ENCODE measurements at regions not wholly inside any gene's neighbourhood (a gene's known extent, or its start where the extent isn't known, plus 50 kb on each side); places are given as distances from the start of the nearest gene placed in this dataset.

- no peak for DNase-seq (ENCODE audit: low spot score)
- Mint-ChIP-seq H3K27ac (ENCODE audit: unreplicated experiment) (no peak overlapping the region), H3K4me1 (ENCODE audit: unreplicated experiment) (peaks cover 8% of the 10 kb centered on the region), H3K27me3 (ENCODE audit: unreplicated experiment) (peaks cover 3% of the 10 kb centered on the region), H3K36me3 (ENCODE audit: low read depth, unreplicated experiment) (no peaks in the 10 kb centered on the region), H3K9me3 (ENCODE audit: unreplicated experiment) (no peaks in the 10 kb centered on the region), H3K4me3 (ENCODE audit: unreplicated experiment) (no peak overlapping the region)
- no peak for TF ChIP-seq CTCF (IDR thresholded peaks at IDR 0.05; ENCODE audit: unreplicated experiment)
Measured at GRCh38 chr4:38211885-38212284, 251.7 kb downstream of the PTTG2 start.

GRCh38 chr4:38213083-38213805, 253.0 kb downstream of the PTTG2 start:
- Mint-ChIP-seq H3K27ac (ENCODE audit: unreplicated experiment) (no peak overlapping the region), H3K27me3 (ENCODE audit: unreplicated experiment) (peaks cover 3% of the 10 kb centered on the region), H3K36me3 (ENCODE audit: low read depth, unreplicated experiment) (no peaks in the 10 kb centered on the region), H3K4me3 (ENCODE audit: unreplicated experiment) (no peak overlapping the region), H3K4me1 (ENCODE audit: unreplicated experiment) (peaks cover 8% of the 10 kb centered on the region), H3K9me3 (ENCODE audit: unreplicated experiment) (no peaks in the 10 kb centered on the region)
- no peak for TF ChIP-seq CTCF (IDR thresholded peaks at IDR 0.05; ENCODE audit: unreplicated experiment)
- DNase-seq (ENCODE audit: low spot score) = no peak

- H3K4me3 Mint-ChIP-seq (ENCODE audit: unreplicated experiment) = no peak overlapping the region
- H3K36me3 Mint-ChIP-seq (ENCODE audit: low read depth, unreplicated experiment) = peaks cover 4% of the 10 kb centered on the region
- TF ChIP-seq CTCF (IDR thresholded peaks at IDR 0.05; ENCODE audit: unreplicated experiment) = no peak
- DNase-seq (ENCODE audit: low spot score) = no peak
- H3K9me3 Mint-ChIP-seq (ENCODE audit: unreplicated experiment) = no peaks in the 10 kb centered on the region
- H3K27ac Mint-ChIP-seq (ENCODE audit: unreplicated experiment) = no peak overlapping the region
- H3K4me1 Mint-ChIP-seq (ENCODE audit: unreplicated experiment) = peaks cover 19% of the 10 kb centered on the region
- peaks cover 4% of the 10 kb centered on the region for H3K27me3 Mint-ChIP-seq (ENCODE audit: unreplicated experiment)
Measured at GRCh38 chr4:38222892-38223291, 262.7 kb downstream of the PTTG2 start.

GRCh38 chr4:38223306-38223705, 263.1 kb downstream of the PTTG2 start:
- DNase-seq (ENCODE audit: low spot score) = no peak
- Mint-ChIP-seq H3K4me3 (ENCODE audit: unreplicated experiment) (no peak overlapping the region), H3K27me3 (ENCODE audit: unreplicated experiment) (peaks cover 4% of the 10 kb centered on the region), H3K9me3 (ENCODE audit: unreplicated experiment) (no peaks in the 10 kb centered on the region), H3K27ac (ENCODE audit: unreplicated experiment) (no peak overlapping the region), H3K36me3 (ENCODE audit: low read depth, unreplicated experiment) (peaks cover 4% of the 10 kb centered on the region), H3K4me1 (ENCODE audit: unreplicated experiment) (peaks cover 19% of the 10 kb centered on the region)
- no peak for TF ChIP-seq CTCF (IDR thresholded peaks at IDR 0.05; ENCODE audit: unreplicated experiment)

GRCh38 chr4:38223782-38224236, 263.6 kb downstream of the PTTG2 start:
- H3K4me1 Mint-ChIP-seq (ENCODE audit: unreplicated experiment) = peaks cover 19% of the 10 kb centered on the region
- no peak for DNase-seq (ENCODE audit: low spot score)
- no peaks in the 10 kb centered on the region for H3K9me3 Mint-ChIP-seq (ENCODE audit: unreplicated experiment)
- H3K36me3 Mint-ChIP-seq (ENCODE audit: low read depth, unreplicated experiment) = peaks cover 4% of the 10 kb centered on the region
- H3K27me3 Mint-ChIP-seq (ENCODE audit: unreplicated experiment) = peaks cover 4% of the 10 kb centered on the region
- H3K4me3 Mint-ChIP-seq (ENCODE audit: unreplicated experiment) = no peak overlapping the region
- peak overlapping the region; percentile 80 for H3K27ac Mint-ChIP-seq (ENCODE audit: unreplicated experiment)
- TF ChIP-seq CTCF (IDR thresholded peaks at IDR 0.05; ENCODE audit: unreplicated experiment) = no peak
